ENCODE measurements at regions not wholly inside any gene's neighbourhood (a gene's known extent, or its start where the extent isn't known, plus 50 kb on each side); places are given as distances from the start of the nearest gene placed in this dataset.

DNA sequence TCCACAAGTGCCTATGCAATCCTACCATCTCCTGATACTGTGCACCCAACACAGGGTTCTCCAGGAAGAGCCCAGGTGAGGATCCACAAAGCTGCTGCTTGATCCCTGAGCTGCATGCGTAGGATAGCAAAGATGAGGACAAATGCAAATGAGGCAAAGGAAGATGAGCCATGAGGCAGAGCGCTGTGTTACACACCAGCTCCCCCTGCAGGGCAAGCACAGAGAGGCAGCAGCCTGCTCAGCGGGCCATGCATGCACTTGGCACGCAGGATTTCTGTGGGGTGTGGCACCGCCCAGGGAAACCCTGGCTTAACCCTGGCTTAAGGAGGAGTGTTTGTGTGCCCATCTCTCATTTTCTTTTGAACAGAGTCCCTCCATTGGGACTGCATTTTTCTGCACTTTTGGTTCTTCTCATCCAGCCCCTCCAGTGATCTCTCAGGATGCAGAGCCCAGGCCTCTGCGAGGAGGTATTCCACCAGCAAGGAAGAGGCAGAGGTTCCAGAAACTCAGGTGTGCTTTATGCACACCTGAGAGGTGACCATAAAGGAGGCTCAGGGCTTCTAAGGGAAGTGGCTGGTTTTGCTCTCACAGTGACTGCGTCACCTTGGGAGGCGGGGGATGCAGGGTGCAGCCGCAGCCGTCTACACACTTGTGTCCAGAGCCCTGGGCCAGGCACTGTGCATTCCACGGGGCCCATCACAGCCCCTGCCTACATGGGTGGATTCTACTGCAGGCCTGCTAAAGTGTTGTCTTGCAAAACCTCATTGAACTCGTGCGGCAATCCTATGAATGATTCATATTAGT is 973.3 kb upstream of the TMEM132C start:
- peak in 1 of 2 donors; percentile 78 for ATAC-seq (replicated peaks in 1 of 2)
- peak; percentile 12 to 62 for DNase-seq
- Mint-ChIP-seq H3K27me3 (ENCODE audit: low read depth) (no peaks in the 10 kb centered on the region), H3K9me3 (no peaks in the 10 kb centered on the region), H3K36me3 (ENCODE audit: insufficient read depth in 2 of 2) (no peaks in the 10 kb centered on the region), H3K4me1 (ENCODE audit: low read depth) (no peaks in the 10 kb centered on the region), H3K27ac (no peak overlapping the region), H3K4me3 (no peak overlapping the region)

DNA sequence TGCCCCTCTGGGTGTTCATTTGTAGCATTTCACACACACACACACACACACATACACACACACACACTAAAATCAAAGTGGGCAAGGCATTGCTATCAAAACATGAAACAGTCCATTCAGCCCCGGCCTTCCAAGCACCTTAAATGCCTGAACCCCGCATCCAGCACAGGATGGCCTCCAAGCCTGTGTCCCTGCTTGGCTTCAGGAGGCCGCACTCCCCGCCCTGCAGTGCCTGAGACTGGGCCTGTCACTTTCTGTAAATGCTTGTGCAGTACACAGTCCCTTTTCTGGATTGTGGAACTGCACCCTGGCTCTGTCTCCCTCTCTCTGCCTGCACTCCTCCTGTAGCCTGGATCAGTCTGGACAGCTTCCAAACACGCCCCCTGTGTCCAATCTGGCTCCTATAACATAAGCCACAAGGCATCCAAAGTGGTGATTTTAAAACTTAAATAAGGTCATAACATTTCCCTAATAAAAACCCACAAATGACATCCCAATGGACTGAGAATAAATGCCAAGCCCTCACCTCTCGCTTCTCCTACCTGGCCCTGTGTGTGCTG is 972.2 kb upstream of the TMEM132C start:
- ATAC-seq (replicated peaks in 1 of 2) (no peak), DNase-seq (no peak)
- Mint-ChIP-seq H3K27me3 (ENCODE audit: low read depth) (no peaks in the 10 kb centered on the region), H3K4me1 (ENCODE audit: low read depth) (no peaks in the 10 kb centered on the region), H3K36me3 (ENCODE audit: insufficient read depth in 2 of 2) (peaks cover 0 to 3% of the 10 kb centered on the region in 2 donors), H3K4me3 (no peak overlapping the region), H3K9me3 (no peaks in the 10 kb centered on the region), H3K27ac (no peak overlapping the region)

DNA sequence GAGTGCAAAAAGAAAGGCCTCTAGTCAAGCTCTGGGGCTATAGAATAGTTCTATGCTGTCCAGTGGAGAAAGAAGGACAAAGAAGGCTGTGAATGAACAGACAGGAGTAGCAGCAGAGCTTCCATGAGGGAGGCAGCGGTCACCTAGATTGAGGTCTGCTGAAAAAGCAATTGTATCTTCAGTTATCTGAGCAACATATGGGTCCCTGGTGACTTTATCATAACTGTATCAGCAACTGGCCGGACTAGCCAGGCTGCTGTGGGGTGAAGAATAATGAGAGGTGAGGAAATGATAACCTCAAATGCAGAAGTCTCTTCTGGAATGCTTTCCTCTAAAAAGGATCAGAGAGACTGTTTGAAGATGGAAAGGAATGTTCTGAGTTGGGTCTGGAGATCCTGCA is 971.3 kb upstream of the TMEM132C start:
- ATAC-seq (replicated peaks in 1 of 2) (no peak), DNase-seq (no peak)
- Mint-ChIP-seq H3K27ac (no peak overlapping the region), H3K4me3 (no peak overlapping the region), H3K36me3 (ENCODE audit: insufficient read depth in 2 of 2) (peaks cover 0 to 3% of the 10 kb centered on the region in 2 donors), H3K9me3 (no peaks in the 10 kb centered on the region), H3K4me1 (ENCODE audit: low read depth) (no peaks in the 10 kb centered on the region), H3K27me3 (ENCODE audit: low read depth) (no peaks in the 10 kb centered on the region)

DNA sequence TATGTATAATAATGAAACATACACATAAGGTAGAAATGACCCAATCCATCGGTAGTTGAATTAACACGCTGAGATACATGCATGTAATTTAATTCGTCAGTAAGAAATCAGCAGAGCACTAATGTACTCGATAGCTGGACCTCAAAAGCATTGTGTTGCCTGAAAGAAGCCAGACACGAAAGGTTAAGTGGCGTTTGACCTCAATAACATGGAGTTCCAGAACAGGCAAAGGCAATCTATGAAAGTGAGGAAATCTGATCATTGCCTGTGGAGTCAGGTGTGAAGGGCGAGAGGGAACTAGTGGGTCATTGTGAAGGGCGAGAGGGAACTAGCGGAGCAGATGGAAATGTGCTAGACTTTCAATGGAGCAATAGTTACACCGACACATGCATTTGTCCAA is 970.4 kb upstream of the TMEM132C start:
- Mint-ChIP-seq H3K27ac (no peak overlapping the region), H3K9me3 (no peaks in the 10 kb centered on the region), H3K4me3 (no peak overlapping the region), H3K27me3 (ENCODE audit: low read depth) (no peaks in the 10 kb centered on the region), H3K36me3 (ENCODE audit: insufficient read depth in 2 of 2) (peaks cover 0 to 3% of the 10 kb centered on the region in 2 donors), H3K4me1 (ENCODE audit: low read depth) (no peaks in the 10 kb centered on the region)
- ATAC-seq (replicated peaks in 1 of 2) (no peak), DNase-seq (no peak)

DNA sequence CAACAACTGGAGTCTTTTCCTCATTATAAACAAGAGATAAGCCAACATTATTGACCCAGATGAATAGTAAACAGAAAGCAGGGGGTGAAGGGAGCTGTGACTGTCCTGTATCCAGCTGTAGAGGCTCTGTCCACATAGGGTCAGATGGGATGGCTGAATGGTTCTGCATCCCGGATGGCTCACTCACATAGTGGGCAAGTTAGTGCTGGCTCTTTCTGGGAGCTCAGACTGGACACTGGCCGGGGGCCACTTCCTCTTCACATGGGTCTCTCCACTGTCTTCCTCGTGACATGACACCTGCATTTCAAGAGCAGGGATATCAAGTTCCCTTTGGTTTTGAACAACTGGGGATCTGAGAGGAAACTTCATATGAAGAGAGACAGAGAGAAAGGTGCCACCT is 969.6 kb upstream of the TMEM132C start:
- no peak for ATAC-seq (replicated peaks in 1 of 2)
- no peak overlapping the region for H3K27ac Mint-ChIP-seq
- H3K27me3 Mint-ChIP-seq (ENCODE audit: low read depth): no peaks in the 10 kb centered on the region
- H3K4me1 Mint-ChIP-seq (ENCODE audit: low read depth): no peaks in the 10 kb centered on the region
- no peak for DNase-seq
- no peak overlapping the region for H3K4me3 Mint-ChIP-seq
- no peaks in the 10 kb centered on the region for H3K9me3 Mint-ChIP-seq
- H3K36me3 Mint-ChIP-seq (ENCODE audit: insufficient read depth in 2 of 2): peaks cover 0 to 3% of the 10 kb centered on the region in 2 donors

DNA sequence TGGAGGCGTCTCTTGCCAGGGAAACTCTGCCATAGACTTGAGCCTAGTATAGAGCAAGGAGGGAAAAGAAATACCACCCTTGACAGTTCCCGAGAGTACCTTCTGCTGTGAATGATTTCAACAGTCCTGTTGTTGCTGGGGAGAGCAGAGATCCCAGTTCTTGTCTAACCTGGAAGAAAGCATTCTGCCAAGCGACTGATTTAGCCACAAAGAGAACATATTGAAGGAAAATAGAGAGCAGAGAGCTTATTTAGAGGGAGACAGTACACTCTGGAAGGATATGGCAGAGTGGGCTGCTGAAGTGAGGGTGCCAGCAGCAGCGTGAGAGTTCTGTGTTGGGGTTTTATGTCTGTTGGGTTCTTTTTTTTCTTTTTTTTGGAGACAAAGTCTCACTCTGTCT is 966.9 kb upstream of the TMEM132C start:
- no peak for ATAC-seq (replicated peaks in 1 of 2)
- DNase-seq: no peak
- Mint-ChIP-seq H3K4me3 (no peak overlapping the region), H3K4me1 (ENCODE audit: low read depth) (no peaks in the 10 kb centered on the region), H3K9me3 (no peaks in the 10 kb centered on the region), H3K36me3 (ENCODE audit: insufficient read depth in 2 of 2) (peaks cover 0 to 3% of the 10 kb centered on the region in 2 donors), H3K27me3 (ENCODE audit: low read depth) (no peaks in the 10 kb centered on the region), H3K27ac (no peak overlapping the region)

DNA sequence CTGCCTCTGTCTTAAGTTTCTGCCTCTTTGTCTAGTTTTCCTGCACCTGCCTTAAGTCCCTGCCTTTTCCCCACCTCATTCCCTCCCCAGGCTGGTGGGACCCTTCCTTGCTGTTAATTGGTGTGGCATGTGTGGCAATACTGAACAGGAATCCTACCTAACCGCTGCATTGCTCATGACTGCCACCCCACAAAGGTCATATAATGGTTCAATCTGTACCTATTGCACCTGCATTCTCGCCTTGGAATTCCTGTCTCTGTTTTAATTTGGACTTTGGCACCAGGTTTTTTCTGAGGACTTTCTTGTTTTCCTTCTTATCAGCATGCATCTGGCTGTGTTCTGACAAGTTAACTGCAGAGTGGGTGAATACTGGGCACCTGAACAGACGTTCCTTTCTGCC is 966.2 kb upstream of the TMEM132C start:
- Mint-ChIP-seq H3K27ac (no peak overlapping the region), H3K4me3 (no peak overlapping the region), H3K27me3 (ENCODE audit: low read depth) (no peaks in the 10 kb centered on the region), H3K4me1 (ENCODE audit: low read depth) (no peaks in the 10 kb centered on the region), H3K9me3 (no peaks in the 10 kb centered on the region), H3K36me3 (ENCODE audit: insufficient read depth in 2 of 2) (peaks cover 0 to 3% of the 10 kb centered on the region in 2 donors)
- ATAC-seq (replicated peaks in 1 of 2) (no peak), DNase-seq (no peak)

DNA sequence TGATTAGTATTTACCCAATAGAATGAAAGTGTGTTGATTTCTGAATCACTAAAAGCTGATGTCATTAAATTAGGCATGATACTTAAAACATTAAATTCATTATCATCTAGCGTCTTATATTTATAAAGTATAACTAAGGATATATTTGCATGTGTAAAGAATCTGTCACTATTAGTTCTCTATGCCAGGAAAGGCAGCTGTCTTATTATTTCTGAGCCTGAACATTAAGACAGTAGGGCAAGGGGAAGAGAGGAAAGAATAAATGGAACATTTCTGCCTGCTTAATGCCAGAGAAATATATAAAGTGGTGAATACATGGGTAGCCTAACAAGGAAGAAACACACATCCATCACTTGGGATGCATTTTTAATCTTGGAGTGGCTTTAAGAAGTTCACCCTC is 965.1 kb upstream of the TMEM132C start:
- H3K9me3 Mint-ChIP-seq: peaks cover 0 to 2% of the 10 kb centered on the region in 2 donors
- H3K4me1 Mint-ChIP-seq (ENCODE audit: low read depth): no peaks in the 10 kb centered on the region
- no peaks in the 10 kb centered on the region for H3K27me3 Mint-ChIP-seq (ENCODE audit: low read depth)
- H3K4me3 Mint-ChIP-seq: no peak overlapping the region
- DNase-seq: no peak
- peaks cover 0 to 5% of the 10 kb centered on the region in 2 donors for H3K36me3 Mint-ChIP-seq (ENCODE audit: insufficient read depth in 2 of 2)
- no peak for ATAC-seq (replicated peaks in 1 of 2)
- no peak overlapping the region for H3K27ac Mint-ChIP-seq

DNA sequence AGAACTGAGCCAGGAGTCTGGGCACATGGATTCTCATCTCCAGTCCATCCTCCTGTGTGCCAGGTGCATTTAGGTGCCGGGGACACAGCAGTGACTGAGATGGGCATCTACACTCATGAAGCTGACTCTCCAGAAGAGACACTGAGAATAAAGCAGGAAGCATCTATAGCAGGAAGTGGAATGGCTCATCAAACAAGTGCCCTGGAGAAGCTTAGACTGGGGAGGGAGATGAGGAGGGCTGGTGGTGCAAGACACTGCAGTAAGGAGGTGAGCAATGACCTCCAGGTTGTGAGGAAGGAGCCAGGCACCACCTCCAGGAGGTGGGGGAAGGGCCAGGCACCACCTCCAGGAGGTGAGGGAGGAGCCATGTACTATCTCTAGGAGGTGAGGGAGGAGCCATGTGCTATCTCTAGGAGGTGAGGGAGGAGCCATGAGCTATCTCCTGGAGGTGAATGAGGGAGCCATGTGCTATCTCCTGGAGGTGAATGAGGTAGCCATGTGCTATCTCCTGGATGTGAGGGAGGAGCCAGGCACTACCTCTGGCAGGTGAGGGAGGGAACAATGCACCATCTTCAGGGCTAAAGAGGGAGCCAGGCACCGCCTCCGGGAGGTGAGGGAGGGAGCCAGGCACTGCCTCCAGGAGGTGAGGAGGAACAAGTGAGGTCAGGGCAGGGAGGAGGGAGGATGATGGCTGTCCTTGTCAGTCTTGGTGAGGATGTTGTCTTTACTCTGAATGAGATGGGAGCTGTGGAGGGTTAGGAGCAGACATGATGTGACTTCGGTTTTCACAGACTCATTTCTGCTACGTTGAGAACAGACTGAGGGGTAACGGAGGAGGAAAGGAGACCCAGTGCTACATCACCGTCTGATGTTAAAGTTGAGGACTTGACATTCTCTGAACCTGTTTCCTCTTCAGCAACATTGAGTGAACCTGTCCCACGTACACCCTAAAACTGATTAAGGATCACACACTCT is 961.9 kb upstream of the TMEM132C start:
- no peak overlapping the region for H3K27ac Mint-ChIP-seq
- DNase-seq (no peak), ATAC-seq (replicated peaks in 1 of 2) (no peak)
- H3K4me1 Mint-ChIP-seq (ENCODE audit: low read depth): no peaks in the 10 kb centered on the region
- H3K9me3 Mint-ChIP-seq: peaks cover 0 to 4% of the 10 kb centered on the region in 2 donors
- no peak overlapping the region for H3K4me3 Mint-ChIP-seq
- H3K36me3 Mint-ChIP-seq (ENCODE audit: insufficient read depth in 2 of 2): peaks cover 0 to 4% of the 10 kb centered on the region in 2 donors
- H3K27me3 Mint-ChIP-seq (ENCODE audit: low read depth): no peaks in the 10 kb centered on the region

DNA sequence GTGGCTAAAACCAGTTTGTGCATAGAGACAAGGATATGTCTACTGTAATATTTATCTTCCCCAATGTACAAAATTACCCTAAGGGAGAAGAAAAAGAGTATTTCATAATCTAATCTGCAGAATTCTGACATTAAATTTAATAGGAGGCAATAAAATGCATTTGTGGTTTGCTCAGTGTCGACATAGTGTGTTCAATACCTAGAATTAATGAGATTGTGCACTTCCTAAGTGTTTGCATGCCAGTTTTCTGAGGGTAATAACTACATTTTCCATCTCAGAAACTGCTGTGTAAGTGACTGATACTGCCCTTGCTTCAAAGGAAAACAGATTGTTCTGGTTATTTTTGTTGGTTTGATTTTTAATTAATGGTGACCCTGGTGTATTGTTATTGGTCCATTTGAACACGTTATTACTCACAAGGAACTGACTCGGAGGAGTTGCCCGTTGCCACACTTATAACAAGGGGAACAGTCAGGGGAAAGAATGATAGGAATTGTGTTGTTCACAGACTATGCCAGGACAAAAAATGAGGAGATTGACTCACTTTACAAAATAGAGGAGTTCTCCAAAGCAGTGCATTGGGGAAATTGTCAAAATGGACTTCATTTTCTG is 960.3 kb upstream of the TMEM132C start:
- Mint-ChIP-seq H3K9me3 (peaks cover 0 to 4% of the 10 kb centered on the region in 2 donors), H3K27me3 (ENCODE audit: low read depth) (no peaks in the 10 kb centered on the region), H3K4me3 (no peak overlapping the region), H3K4me1 (ENCODE audit: low read depth) (no peaks in the 10 kb centered on the region), H3K27ac (no peak overlapping the region), H3K36me3 (ENCODE audit: insufficient read depth in 2 of 2) (peaks cover 0 to 4% of the 10 kb centered on the region in 2 donors)
- ATAC-seq (replicated peaks in 1 of 2) (no peak), DNase-seq (no peak)

DNA sequence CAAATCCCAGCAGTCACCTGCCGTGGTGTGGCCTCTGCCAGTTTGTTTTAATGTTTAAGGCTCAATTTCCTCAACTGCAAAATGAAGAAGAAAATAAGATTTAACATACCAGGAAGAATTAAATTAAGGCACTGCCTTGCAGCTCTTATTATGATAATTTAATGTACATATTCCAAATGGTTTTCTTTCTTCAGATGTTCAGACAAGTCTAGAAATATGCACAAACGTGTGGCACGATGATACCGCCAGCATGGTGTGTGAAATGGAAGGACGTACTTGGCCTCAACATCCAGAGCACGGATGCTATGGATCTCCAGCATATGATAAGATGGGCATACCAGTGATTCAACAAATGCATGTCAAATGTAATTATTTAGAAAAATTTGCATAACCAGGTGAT is 959.4 kb upstream of the TMEM132C start:
- ATAC-seq (replicated peaks in 1 of 2): no peak
- H3K27me3 Mint-ChIP-seq (ENCODE audit: low read depth): no peaks in the 10 kb centered on the region

DNA sequence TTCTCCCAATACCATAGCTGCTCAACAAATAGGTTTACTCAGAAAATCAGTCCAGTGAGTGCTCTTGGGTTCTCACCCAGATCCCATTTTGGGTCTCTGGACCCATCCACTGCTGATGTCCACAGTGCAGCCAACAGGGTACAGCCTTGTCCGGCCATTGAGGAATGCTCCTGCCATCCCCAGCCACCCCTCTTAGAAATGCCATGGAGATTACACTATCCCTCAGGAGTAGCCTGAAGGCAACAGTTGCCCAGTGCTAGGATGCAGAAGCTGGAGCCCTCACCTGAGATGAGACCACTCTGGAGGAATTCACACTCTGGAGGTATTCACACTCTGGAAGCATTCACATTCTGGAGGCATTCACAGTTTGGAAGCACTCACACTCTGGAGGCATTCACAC is 958.8 kb upstream of the TMEM132C start:
- H3K27me3 Mint-ChIP-seq (ENCODE audit: low read depth): no peaks in the 10 kb centered on the region
- ATAC-seq (replicated peaks in 1 of 2) (no peak), DNase-seq (no peak)
- H3K9me3 Mint-ChIP-seq: peaks cover 0 to 4% of the 10 kb centered on the region in 2 donors
- H3K4me1 Mint-ChIP-seq (ENCODE audit: low read depth): no peaks in the 10 kb centered on the region
- peaks cover 0 to 4% of the 10 kb centered on the region in 2 donors for H3K36me3 Mint-ChIP-seq (ENCODE audit: insufficient read depth in 2 of 2)
- no peak overlapping the region for H3K27ac Mint-ChIP-seq
- no peak overlapping the region for H3K4me3 Mint-ChIP-seq

More for the DNA sequence above, 959.4 kb upstream of the TMEM132C start:
- Mint-ChIP-seq H3K27ac (no peak overlapping the region), H3K36me3 (ENCODE audit: insufficient read depth in 2 of 2) (peaks cover 0 to 4% of the 10 kb centered on the region in 2 donors), H3K4me3 (no peak overlapping the region), H3K4me1 (ENCODE audit: low read depth) (no peaks in the 10 kb centered on the region), H3K9me3 (peaks cover 0 to 4% of the 10 kb centered on the region in 2 donors)
- no peak for DNase-seq

DNA sequence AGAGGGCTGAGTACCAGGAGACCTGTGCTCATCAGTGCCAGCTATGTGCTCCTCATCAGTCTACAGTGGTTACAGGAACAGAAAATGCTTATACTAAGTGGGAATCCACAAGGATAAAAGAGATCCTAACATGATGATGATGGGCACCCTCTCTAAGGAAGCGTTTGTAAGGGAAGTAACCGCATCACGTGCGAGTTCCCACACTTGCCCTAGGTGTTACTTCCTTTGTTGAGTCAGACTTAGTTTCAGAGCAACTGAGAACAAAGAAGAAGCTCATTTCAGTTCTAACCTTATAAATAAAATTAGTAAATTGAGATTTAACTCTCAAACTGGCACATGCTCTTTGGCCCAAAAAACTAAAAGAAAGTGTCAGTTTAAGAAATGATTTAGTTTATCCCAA is 956.4 kb upstream of the TMEM132C start:
- Mint-ChIP-seq H3K4me1 (ENCODE audit: low read depth) (no peaks in the 10 kb centered on the region), H3K27ac (no peak overlapping the region), H3K27me3 (ENCODE audit: low read depth) (no peaks in the 10 kb centered on the region), H3K36me3 (ENCODE audit: insufficient read depth in 2 of 2) (peaks cover 0 to 4% of the 10 kb centered on the region in 2 donors), H3K4me3 (no peak overlapping the region), H3K9me3 (peaks cover 0 to 4% of the 10 kb centered on the region in 2 donors)
- no peak for DNase-seq
- no peak for ATAC-seq (replicated peaks in 1 of 2)
